Common myeloid progenitor, CD34-positive (primary cell): ENCODE measurements at regions not wholly inside any gene's neighbourhood (a gene's known extent, or its start where the extent isn't known, plus 50 kb on each side); places are given as distances from the start of the nearest gene placed in this dataset.

ENCODE experiments used
- CTCF ChIA-PET: fragments of 350-600 bp; sonication (Branson Sonifier 250); formaldehyde crosslinking; loops from one replicate; lab custom pipeline; 2021; ENCODE audit warnings: antibody characterized with exemption; lab: Charles Lee
- POLR2A ChIA-PET: fragments of 350-600 bp; sonication (Branson Sonifier 250); formaldehyde crosslinking; loops from one replicate; lab custom pipeline; 2021; ENCODE audit warnings: antibody characterized with exemption; lab: Charles Lee
- DNase-seq, 3 donors: peaks; one replicate each; pipeline versions ENCODE4 v3.0.0 to v3.0.0-alpha.2; 2013
- H3K27ac ChIP-seq, 2 experiments: 1 replicate in 1 of 2; 2 replicates in 1 of 2; pipeline ENCODE4 v1.7.0; 2013; ENCODE audit warnings: inconsistent platforms in 2 of 2, low read length in 2 of 2, mild to moderate bottlenecking in 2 of 2, low read depth in 1 of 2, moderate library complexity in 1 of 2; ENCODE audit not compliant: severe bottlenecking in 2 of 2, insufficient read depth in 1 of 2, poor library complexity in 1 of 2
- H3K27me3 ChIP-seq, 5 experiments: replicated peaks in 2 of 5; 1 replicate in 3 of 5; 2 replicates in 2 of 5; pipeline versions ENCODE4 v1.6.1 to v1.7.0; 2013; ENCODE audit warnings: low read length in 4 of 5, mild to moderate bottlenecking in 2 of 5, moderate library complexity in 2 of 5, inconsistent platforms in 1 of 5; ENCODE audit not compliant: insufficient read depth in 5 of 5, control insufficient read depth in 4 of 5
- H3K36me3 ChIP-seq, 4 experiments: 1 replicate in 2 of 4; 2 replicates in 2 of 4; pipeline versions ENCODE4 v1.6.1 to v1.7.0; 2013; ENCODE audit warnings: low read length in 3 of 4, control low read depth in 1 of 4, mild to moderate bottlenecking in 1 of 4; ENCODE audit not compliant: control insufficient read depth in 4 of 4, insufficient read depth in 4 of 4
- H3K4me1 ChIP-seq, 4 experiments: 1 replicate in 3 of 4; 2 replicates in 1 of 4; pipeline versions ENCODE4 v1.6.1 to v1.7.1; 2013; ENCODE audit warnings: low read length in 3 of 4, mild to moderate bottlenecking in 3 of 4, control low read depth in 1 of 4, inconsistent platforms in 1 of 4, moderate library complexity in 1 of 4; ENCODE audit not compliant: control insufficient read depth in 4 of 4, insufficient read depth in 4 of 4; ENCODE audit errors: control extremely low read depth in 1 of 4
- H3K4me3 ChIP-seq, 7 experiments: 1 replicate in 4 of 7; 2 replicates in 3 of 7; pipeline versions ENCODE4 v1.5.1 to v1.7.0; 2013; ENCODE audit warnings: mild to moderate bottlenecking in 7 of 7, low read length in 6 of 7, moderate library complexity in 6 of 7, inconsistent platforms in 2 of 7, low read depth in 2 of 7, control low read depth in 1 of 7; ENCODE audit not compliant: insufficient read depth in 4 of 7, control insufficient read depth in 1 of 7; ENCODE audit errors: extremely low read depth in 1 of 7
- H3K9me3 ChIP-seq, 5 experiments: 1 replicate in 4 of 5; 2 replicates in 1 of 5; pipeline versions ENCODE4 v1.6.1 to v1.7.1; 2013; ENCODE audit warnings: low read length in 4 of 5, mild to moderate bottlenecking in 2 of 5, inconsistent platforms in 1 of 5, low read depth in 1 of 5, moderate library complexity in 1 of 5; ENCODE audit not compliant: control insufficient read depth in 4 of 5, insufficient read depth in 2 of 5; ENCODE audit errors: control extremely low read depth in 1 of 5
- WGBS: methylation state at CpG from one replicate; pipeline ENCODE4 v1.1.5; 2013; ENCODE audit not compliant: insufficient coverage; 5-methylcytosine and 5-hydroxymethylcytosine counted together

DNA sequence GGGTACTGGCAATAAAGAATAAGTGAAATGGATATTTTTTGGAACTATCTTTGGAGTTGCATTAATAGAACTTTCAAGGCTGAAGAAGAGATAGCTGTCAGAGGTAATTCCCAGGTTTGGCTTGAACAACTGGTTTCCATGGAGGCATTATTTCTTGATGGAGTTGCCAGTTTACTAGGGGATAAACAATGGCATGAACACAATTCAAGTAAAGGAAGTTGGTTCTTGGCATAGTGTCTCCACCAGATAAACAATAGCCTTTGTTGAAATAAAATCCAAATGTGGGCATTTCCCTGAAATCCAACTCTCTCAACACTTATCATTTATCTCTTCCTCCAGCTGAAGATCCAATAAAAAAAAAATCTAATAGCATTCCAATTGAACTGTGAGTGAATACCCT is 454.9 kb downstream of the C6orf118 start:
- no peak overlapping the region for H3K4me3 ChIP-seq
- H3K27me3 ChIP-seq: no peaks in the 10 kb centered on the region
- no peaks in the 10 kb centered on the region for H3K36me3 ChIP-seq
- ChIA-PET POLR2A (no interaction called here), CTCF (no interaction called here)
- no peaks in the 10 kb centered on the region for H3K4me1 ChIP-seq
- no peaks in the 10 kb centered on the region for H3K9me3 ChIP-seq
- H3K27ac ChIP-seq: no peak overlapping the region
- DNase-seq: no peak

DNA sequence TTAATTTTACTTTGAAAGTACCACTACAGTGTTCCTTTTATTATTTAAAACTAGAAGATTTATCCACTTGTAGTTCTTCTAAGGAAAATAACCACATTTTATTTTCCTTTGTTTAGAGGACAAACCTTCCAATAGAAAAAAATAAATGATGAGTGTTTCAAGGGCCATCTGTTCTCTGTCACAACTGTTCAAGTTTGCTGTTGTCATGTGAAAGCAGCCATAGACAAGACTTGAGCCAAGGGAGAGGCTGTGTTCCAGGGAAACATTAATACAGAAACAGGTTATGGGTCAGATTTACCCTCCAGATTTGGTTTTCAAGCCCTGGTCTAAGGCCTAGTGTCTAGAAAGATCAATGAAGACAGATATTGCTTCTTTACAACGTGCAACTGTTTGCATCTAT is 463.6 kb downstream of the C6orf118 start:
- Histone ChIP-seq H3K36me3 (no peaks in the 10 kb centered on the region), H3K27ac (no peak overlapping the region), H3K9me3 (no peaks in the 10 kb centered on the region), H3K4me1 (no peaks in the 10 kb centered on the region), H3K4me3 (no peak overlapping the region), H3K27me3 (no peaks in the 10 kb centered on the region)
- WGBS: 83% methylated on average over 1 of the region's 1 CpG
- no peak for DNase-seq
- POLR2A ChIA-PET: no interaction called here
- CTCF ChIA-PET: no interaction called here

DNA sequence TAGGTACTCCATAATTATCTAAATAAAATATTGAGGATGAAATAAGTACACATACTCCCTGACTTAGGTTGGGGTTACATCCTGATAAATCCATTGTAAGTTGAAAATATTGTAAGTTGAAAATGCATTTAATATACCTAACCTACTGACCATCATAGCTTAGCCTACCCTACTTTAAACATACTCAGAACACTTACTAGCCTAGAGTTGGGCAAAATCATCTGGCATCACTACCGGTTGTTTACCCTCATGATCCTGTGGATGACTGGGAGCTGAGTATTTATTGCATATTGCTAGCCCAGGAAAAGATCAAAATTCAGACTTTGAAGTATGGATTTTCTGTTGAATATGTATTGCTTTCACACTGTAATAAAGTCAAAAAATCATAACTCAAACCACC is 467.3 kb downstream of the C6orf118 start:
- DNase-seq: no peak
- no peaks in the 10 kb centered on the region for H3K9me3 ChIP-seq
- no CpG with 5 or more reads among the region's 1 CpG for WGBS
- ChIA-PET CTCF (no interaction called here), POLR2A (no interaction called here)
- no peak overlapping the region for H3K4me3 ChIP-seq
- H3K36me3 ChIP-seq: no peaks in the 10 kb centered on the region
- H3K4me1 ChIP-seq: no peaks in the 10 kb centered on the region
- H3K27ac ChIP-seq: no peak overlapping the region
- no peaks in the 10 kb centered on the region for H3K27me3 ChIP-seq

DNA sequence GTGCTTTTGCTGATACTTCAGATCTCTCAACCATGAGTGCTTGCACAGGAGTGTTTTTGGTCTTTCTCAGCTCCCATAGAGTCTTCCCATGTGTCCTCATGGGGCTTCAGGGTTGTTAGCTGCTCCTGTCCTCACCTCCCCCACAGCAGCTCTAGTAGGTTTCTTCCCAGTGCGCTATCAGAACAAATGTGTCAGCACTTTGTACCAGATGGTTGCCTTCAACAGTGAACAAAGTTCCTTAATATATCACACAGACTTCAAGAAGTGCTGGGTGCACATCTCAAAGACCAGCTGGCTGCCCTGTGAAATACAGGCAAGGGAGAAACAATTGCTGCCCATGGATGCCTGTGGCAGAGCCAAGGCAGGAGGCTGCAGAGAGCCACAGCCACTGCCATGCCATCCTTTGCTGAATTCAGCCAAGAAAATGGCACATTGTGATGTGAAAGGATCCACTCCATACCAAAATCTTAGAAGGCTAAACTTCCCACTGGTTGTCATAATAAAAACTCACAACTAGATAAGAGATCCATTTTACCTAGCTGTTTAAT is 471.3 kb downstream of the C6orf118 start:
- no peaks in the 10 kb centered on the region for H3K9me3 ChIP-seq
- H3K4me3 ChIP-seq: no peak overlapping the region
- CTCF ChIA-PET: no interaction called here
- DNase-seq: no peak
- H3K36me3 ChIP-seq: no peaks in the 10 kb centered on the region
- POLR2A ChIA-PET: no interaction called here
- H3K27me3 ChIP-seq: no peaks in the 10 kb centered on the region
- H3K4me1 ChIP-seq: no peaks in the 10 kb centered on the region
- WGBS: no CpG with 5 or more reads among the region's 1 CpG
- no peak overlapping the region for H3K27ac ChIP-seq

DNA sequence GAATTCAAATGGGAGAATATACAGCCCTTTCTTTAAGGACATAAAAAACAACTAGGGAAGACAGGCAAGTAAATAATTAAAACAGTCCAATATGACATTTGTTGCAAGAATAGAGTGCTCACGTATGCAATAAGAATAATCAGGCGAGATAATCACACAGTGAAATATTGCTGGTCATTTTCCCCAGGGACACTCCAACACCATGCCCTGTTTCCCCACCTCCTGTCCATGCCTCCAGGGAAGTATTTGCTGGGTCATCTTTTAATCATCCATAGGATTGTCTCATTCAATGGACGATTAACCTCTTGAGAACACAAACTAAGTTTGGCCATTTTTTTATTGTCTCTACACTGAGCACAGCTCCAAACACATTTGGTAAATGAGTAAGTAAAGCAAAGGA is 472.9 kb downstream of the C6orf118 start:
- Histone ChIP-seq H3K4me3 (no peak overlapping the region), H3K27me3 (no peaks in the 10 kb centered on the region), H3K27ac (no peak overlapping the region), H3K9me3 (no peaks in the 10 kb centered on the region), H3K4me1 (no peaks in the 10 kb centered on the region), H3K36me3 (no peaks in the 10 kb centered on the region)
- ChIA-PET POLR2A (no interaction called here), CTCF (no interaction called here)
- WGBS: 89% methylated on average over 2 of the region's 3 CpGs
- DNase-seq: no peak

DNA sequence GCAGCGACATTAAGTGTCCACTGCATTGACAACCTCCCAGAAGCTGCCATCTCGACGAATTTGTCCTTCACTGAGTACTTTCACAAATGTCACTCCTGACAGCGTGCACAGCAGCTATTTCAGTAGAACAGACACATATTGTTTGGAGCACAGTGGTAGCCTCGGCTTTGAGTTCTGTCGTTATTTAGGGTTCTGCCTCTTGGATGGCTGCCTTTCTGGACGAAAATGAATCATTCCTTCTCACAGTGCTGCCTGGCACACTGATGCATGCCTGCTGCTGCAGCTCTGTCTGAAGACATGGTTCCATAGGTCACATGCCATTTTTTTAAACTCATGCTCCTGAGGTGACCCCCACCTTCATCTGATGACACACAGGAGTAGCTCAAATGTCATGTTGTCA is 477.0 kb downstream of the C6orf118 start:
- DNase-seq: no peak
- ChIA-PET CTCF (no interaction called here), POLR2A (no interaction called here)
- no peaks in the 10 kb centered on the region for H3K27me3 ChIP-seq
- no peaks in the 10 kb centered on the region for H3K36me3 ChIP-seq
- H3K27ac ChIP-seq: no peak overlapping the region
- WGBS: 93% methylated on average over 7 of the region's 7 CpGs
- H3K9me3 ChIP-seq: no peaks in the 10 kb centered on the region
- no peak overlapping the region for H3K4me3 ChIP-seq
- H3K4me1 ChIP-seq: no peaks in the 10 kb centered on the region

DNA sequence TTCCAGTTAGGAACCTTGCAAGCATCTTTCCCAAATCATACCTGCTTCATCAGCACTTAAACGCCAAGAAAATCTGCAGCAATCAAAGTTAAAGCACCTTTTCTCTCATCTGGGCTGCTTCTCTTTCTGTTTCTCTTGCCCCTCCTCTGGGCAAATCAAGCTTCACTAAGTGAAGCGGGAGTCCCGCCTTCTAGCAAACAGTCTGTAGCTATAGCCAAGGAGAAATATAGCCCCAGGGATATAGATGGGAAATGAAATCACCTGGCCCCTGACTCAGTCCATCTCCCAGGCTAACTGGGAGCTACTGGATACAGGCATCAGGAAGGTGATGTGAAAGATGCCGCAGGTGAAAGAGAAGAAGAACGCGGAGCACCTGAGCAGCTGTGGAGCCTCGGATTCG is 481.9 kb downstream of the C6orf118 start:
- DNase-seq: no peak
- H3K36me3 ChIP-seq: no peaks in the 10 kb centered on the region
- ChIA-PET CTCF (no interaction called here), POLR2A (no interaction called here)
- H3K27me3 ChIP-seq: no peaks in the 10 kb centered on the region
- H3K27ac ChIP-seq: no peak overlapping the region
- no peaks in the 10 kb centered on the region for H3K4me1 ChIP-seq
- 84% methylated on average over 7 of the region's 8 CpGs for WGBS
- no peaks in the 10 kb centered on the region for H3K9me3 ChIP-seq
- no peak overlapping the region for H3K4me3 ChIP-seq
